K562 (cell line): ENCODE measurements at regions not wholly inside any gene's neighbourhood (a gene's known extent, or its start where the extent isn't known, plus 50 kb on each side); places are given as distances from the start of the nearest gene placed in this dataset.

Experiments
- ATAC-seq: fragments of 200-7000 bp; cut with Tn5 transposase; 3 replicates; pipeline ENCODE4 v1.9.1; 2020; ENCODE audit warnings: moderate library complexity
- BruUV-seq: library from RNA; stranded (reverse); fragments of 400-500 nt; replicated peaks from 2 replicates; lab custom pipeline; 2021; lab: Mats Ljungman, UMichigan
- CTCF ChIA-PET: fragments of 300-600 bp; formaldehyde crosslinking; extraction: SDS; loops from one replicate; lab custom pipeline; 2021; ENCODE audit warnings: low intra/inter-chr PET ratio; lab: Yijun Ruan, JAX
- POLR2A ChIA-PET: fragments of 300-600, 350-650 bp; sonication (Branson Sonifier 250); formaldehyde crosslinking; extraction: SDS; loops from one replicate; lab custom pipeline; 2021; ENCODE audit warnings: antibody characterized with exemption, inconsistent platforms; lab: Yijun Ruan, JAX
- DNase-seq, 4 experiments: peaks; one replicate each; pipeline versions ENCODE4 v3.0.0 to v3.0.0-alpha.2; 2011 to 2018; ENCODE audit warnings: low spot score in 3 of 4, mixed read lengths in 3 of 4; ENCODE audit errors: extremely low read depth in 1 of 4
- FAIRE-seq: peaks from 2 replicates; lab custom pipeline; 2011; peaks lifted over from hg19 to GRCh38; lab: Jason Lieb, UNC
- H2AFZ ChIP-seq: 2 replicates; pipeline ENCODE4 v1.6.0; 2011; ENCODE audit warnings: low read depth, low read length, control low read depth, inconsistent platforms
- H3K27ac ChIP-seq: fragments of 200-600 bp; 3 replicates; pipeline ENCODE4 v1.8.0; 2011; ENCODE audit warnings: low read depth, mild to moderate bottlenecking, control low read depth, inconsistent platforms, low read length, moderate library complexity, mixed read lengths; ENCODE audit errors: extremely low read depth
- H3K27me3 ChIP-seq, 2 experiments: fragments of 300-600 bp in 1 of 2; 2 replicates in 1 of 2; 3 replicates in 1 of 2; pipeline versions ENCODE4 v1.6.0 to v1.8.0; 2011; ENCODE audit warnings: inconsistent platforms in 2 of 2, low read length in 2 of 2, mild to moderate bottlenecking in 1 of 2, mixed read lengths in 1 of 2, moderate library complexity in 1 of 2; ENCODE audit not compliant: control insufficient read depth in 2 of 2, insufficient read depth in 2 of 2
- H3K36me3 ChIP-seq: fragments of 300-600 bp; 3 replicates; pipeline ENCODE4 v1.8.0; 2011; ENCODE audit warnings: mild to moderate bottlenecking, low read length, inconsistent platforms; ENCODE audit not compliant: control insufficient read depth, insufficient read depth
- H3K4me1 ChIP-seq, 2 experiments: fragments of 200-600 bp in 1 of 2; replicated peaks in 1 of 2; 2 replicates in 1 of 2; 3 replicates in 1 of 2; pipeline versions ENCODE4 v1.5.1 to v1.8.0; 2011; ENCODE audit warnings: inconsistent platforms in 2 of 2, low read length in 2 of 2, mild to moderate bottlenecking in 1 of 2, mixed read lengths in 1 of 2, moderate library complexity in 1 of 2; ENCODE audit not compliant: control insufficient read depth in 2 of 2, insufficient read depth in 2 of 2
- H3K4me2 ChIP-seq: 2 replicates; pipeline ENCODE4 v1.6.1; 2011; ENCODE audit warnings: low read length, control low read depth, inconsistent platforms, mixed read lengths; ENCODE audit not compliant: insufficient read depth
- H3K4me3 ChIP-seq: fragments of 200-600 bp; sonication (generic), shearing (Covaris generic); 2 replicates; pipeline ENCODE4 v1.5.1; 2016; ENCODE audit warnings: control low read depth, inconsistent platforms
- H3K79me2 ChIP-seq: fragments of 200-600 bp; 3 replicates; pipeline ENCODE4 v1.8.0; 2011; ENCODE audit warnings: low read length, inconsistent platforms; ENCODE audit not compliant: control insufficient read depth, insufficient read depth
- H3K9ac ChIP-seq, 2 experiments: 2 replicates each; pipeline versions ENCODE4 v1.6.0 to v1.6.1; 2011; ENCODE audit warnings: low read depth in 2 of 2, low read length in 2 of 2, control low read depth in 1 of 2, inconsistent platforms in 1 of 2, mild to moderate bottlenecking in 1 of 2, mixed read lengths in 1 of 2; ENCODE audit not compliant: insufficient read depth in 1 of 2
- H3K9me1 ChIP-seq: one replicate; pipeline ENCODE4 v1.6.0; 2011; ENCODE audit warnings: inconsistent platforms, mild to moderate bottlenecking, low read length, moderate library complexity; ENCODE audit not compliant: control insufficient read depth, insufficient read depth
- H3K9me3 ChIP-seq: replicated peaks from 2 replicates; pipeline ENCODE4 v1.5.1; 2011; ENCODE audit warnings: low read depth, low read length, inconsistent platforms; ENCODE audit not compliant: control insufficient read depth, insufficient read depth
- H4K20me1 ChIP-seq: replicated peaks from 2 replicates; pipeline ENCODE4 v1.6.1; 2011; ENCODE audit warnings: low read length, inconsistent platforms, mixed read lengths; ENCODE audit not compliant: control insufficient read depth, insufficient read depth
- ARNT ChIP-seq, 2 experiments: fragments of 450-650 bp; IDR thresholded peaks; 2 replicates each; pipeline ENCODE4 v1.6.1; 2016; ENCODE audit warnings: mild to moderate bottlenecking in 1 of 2
- CHD1 ChIP-seq: fragments of 200-600 bp; sonication (generic); IDR thresholded peaks from one replicate; pipeline ENCODE4 v1.6.1; 2012; ENCODE audit warnings: mild to moderate bottlenecking, moderate library complexity, low read length, inconsistent platforms
- CREB1 ChIP-seq, 2 experiments: sonication (generic) in 1 of 2; formaldehyde crosslinking in 1 of 2; IDR thresholded peaks; 2 replicates each; pipeline versions ENCODE4 v1.6.1 to v1.8.0; 2012 to 2022; ENCODE audit warnings: inconsistent platforms in 1 of 2, mild to moderate bottlenecking in 1 of 2, missing genetic modification reagents in 1 of 2, moderate library complexity in 1 of 2
- E2F8 ChIP-seq: fragments of 450-650 bp; IDR thresholded peaks from 2 replicates; pipeline ENCODE4 v1.7.1; 2018; ENCODE audit warnings: mild to moderate bottlenecking, low read depth; ENCODE audit not compliant: partially characterized antibody
- JUNB ChIP-seq: fragments of 450-650 bp; formaldehyde crosslinking; conservative IDR thresholded peaks from 2 replicates; pipeline ENCODE4 v1.4.0; 2020; ENCODE audit warnings: mild to moderate bottlenecking
- JUND ChIP-seq, 2 experiments: IDR thresholded peaks; 2 replicates in 1 of 2; 3 replicates in 1 of 2; pipeline ENCODE4 v1.6.1; 2011; ENCODE audit warnings: borderline replicate concordance in 2 of 2, low read depth in 2 of 2, low read length in 2 of 2, improper control_type of control experiment in 1 of 2, missing biosample characterization in 1 of 2, missing genetic modification characterization in 1 of 2, missing genetic modification reagents in 1 of 2
- NCOA6 ChIP-seq: fragments of 450-650 bp; IDR thresholded peaks from 2 replicates; pipeline ENCODE4 v1.6.1; 2017; ENCODE audit warnings: mild to moderate bottlenecking
- POLR2AphosphoS5 ChIP-seq: IDR thresholded peaks from 2 replicates; pipeline ENCODE4 v1.6.1; 2011; ENCODE audit warnings: mild to moderate bottlenecking, low read depth, low read length, moderate library complexity; ENCODE audit not compliant: control insufficient read depth, insufficient read depth
- PTTG1 ChIP-seq: fragments of 450-650 bp; IDR thresholded peaks from 2 replicates; pipeline ENCODE4 v1.6.1; 2016; ENCODE audit warnings: low read depth, mild to moderate bottlenecking, missing genetic modification characterization, missing compliant biosample characterization
- SIRT6 ChIP-seq: IDR thresholded peaks from one replicate; pipeline ENCODE4 v1.6.1; 2012; ENCODE audit warnings: low read depth, mild to moderate bottlenecking, control low read depth, inconsistent platforms, low read length, moderate library complexity
- SMARCE1 ChIP-seq: fragments of 450-650 bp; IDR thresholded peaks from 2 replicates; pipeline ENCODE4 v1.7.1; 2016; ENCODE audit warnings: mild to moderate bottlenecking
- TGIF2 ChIP-seq: sonication (generic); formaldehyde crosslinking; IDR thresholded peaks from 2 replicates; pipeline ENCODE4 v1.8.1; 2022; ENCODE audit warnings: mild to moderate bottlenecking, missing genetic modification reagents, moderate library complexity
- ZBTB49 ChIP-seq: sonication (generic); formaldehyde crosslinking; IDR thresholded peaks from 2 replicates; pipeline ENCODE4 v1.8.0; 2022; ENCODE audit warnings: missing genetic modification reagents, mild to moderate bottlenecking, borderline replicate concordance
- WGBS: fragments of 100-300 bp; shearing (Covaris generic); methylation state at CpG from one replicate; pipeline ENCODE4 v1.1.6; 2016; ENCODE audit warnings: low coverage, mixed read lengths; ENCODE audit not compliant: insufficient coverage; ENCODE audit errors: missing lambda C conversion rate; 5-methylcytosine and 5-hydroxymethylcytosine counted together
- in situ Hi-C: fragments of 300-500 bp; cut with MboI; formaldehyde crosslinking; loops from 4 replicates; pipeline ENCODE4 v1.15.0; 2018; ENCODE audit warnings: inconsistent platforms, mixed read lengths
- intact Hi-C: fragments of 100-400 bp; cut with micrococcal nuclease; formaldehyde crosslinking; loops from 2 replicates; pipeline ENCODE4 v1.14.2; 2022

GRCh38 chr17:56735842-56736241 is 97.9 kb downstream of the C17orf67 start (continued):
- TF ChIP-seq PTTG1 (tag) (no peak), CREB1 (IDR thresholded peaks at IDR 0.05) (no peak), CREB1 (CRISPR knock-in tag; IDR thresholded peaks at IDR 0.05) (no peak), JUND (IDR thresholded peaks at IDR 0.05; ENCODE audit: borderline replicate concordance, low read depth, low read length) (no peak), JUND (tag; IDR thresholded peaks at IDR 0.05; ENCODE audit: borderline replicate concordance, low read depth, low read length) (no peak), TGIF2 (CRISPR knock-in tag) (no peak), POLR2AphosphoS5 (no peak)

- BruUV-seq: no TSS peak
- no peak overlapping the region; a peak in 1 of 4 replicates for H3K9ac ChIP-seq
- in situ Hi-C loops (no loop called here), intact Hi-C loops (no loop called here)
- ChIA-PET CTCF (no interaction called here), POLR2A (no interaction called here)
- ATAC-seq (no peak; the same call in 2 of the 3 replicates), FAIRE-seq (no peak), DNase-seq (no peak)
- no peak overlapping the region for H3K27ac ChIP-seq
- H3K4me3 ChIP-seq: no peak overlapping the region
- H3K9me3 ChIP-seq: no peaks in the 10 kb centered on the region
- no peaks in the 10 kb centered on the region for H3K36me3 ChIP-seq
- no peaks in the 10 kb centered on the region for H3K9me1 ChIP-seq
- peaks cover 0 to 6% of the 10 kb centered on the region in 2 experiments; a peak in 2 of 5 replicates for H3K4me1 ChIP-seq
- WGBS: 4% methylated on average over 22 of the region's 22 CpGs
- H4K20me1 ChIP-seq: no peaks in the 10 kb centered on the region
- H3K4me2 ChIP-seq: no peak overlapping the region
- H3K27me3 ChIP-seq: peaks cover 7 to 30% of the 10 kb centered on the region in 2 experiments; a peak in 3 of 5 replicates
- H3K79me2 ChIP-seq: no peaks in the 10 kb centered on the region
- H2AFZ ChIP-seq: no peak overlapping the region
- TF ChIP-seq CHD1 (no peak), ZBTB49 (no peak), ARNT (IDR thresholded peaks at IDR 0.05) (no peak), JUNB (CRISPR knock-in tag) (no peak), E2F8 (no peak), NCOA6 (no peak), SMARCE1 (no peak), SIRT6 (no peak)
Measured at GRCh38 chr17:56737421-56738161, 96.1 kb downstream of the C17orf67 start.
